ENCODE measurements at regions not wholly inside any gene's neighbourhood (a gene's known extent, or its start where the extent isn't known, plus 50 kb on each side); places are given as distances from the start of the nearest gene placed in this dataset.

- ChIA-PET POLR2A (no interaction called here), CTCF (no interaction called here), RAD21 (ENCODE audit: low non-redundant PET in 1 of 2, low total read pairs in 2 of 2, uncharacterized antibody in 2 of 2, unreplicated experiment in 2 of 2) (no interaction called here)
- BruUV-seq (replicated peaks) = no TSS peak
- H3K9me2 ChIP-seq (ENCODE audit: insufficient read depth) = no peaks in the 10 kb centered on the region
- no peaks in the 10 kb centered on the region for H3K36me3 ChIP-seq (ENCODE audit: control insufficient read depth in 1 of 2, insufficient read depth in 2 of 2, low read length in 2 of 2)
- no peaks in the 10 kb centered on the region for H3K9me3 ChIP-seq (ENCODE audit: control insufficient read depth in 1 of 2, insufficient read depth in 1 of 2, low read depth in 1 of 2, low read length in 2 of 2)
- H3K79me2 ChIP-seq (ENCODE audit: insufficient read depth, low read length) = no peaks in the 10 kb centered on the region
- no peaks in the 10 kb centered on the region for H4K20me1 ChIP-seq (ENCODE audit: insufficient read depth)
- intact Hi-C loops (cut with micrococcal nuclease) = no loop called here
- TF ChIP-seq ZFX (IDR thresholded peaks at IDR 0.05) (no peak), ZNF274 (IDR thresholded peaks at IDR 0.05; ENCODE audit: low read depth, low read length) (no peak), SRF (IDR thresholded peaks at IDR 0.05; ENCODE audit: low read depth) (no peak), ELF1 (IDR thresholded peaks at IDR 0.05; ENCODE audit: borderline replicate concordance, low read depth) (no peak), CBX3 (IDR thresholded peaks at IDR 0.05; ENCODE audit: low read depth) (no peak), EGR1 (IDR thresholded peaks at IDR 0.05; ENCODE audit: low read depth) (no peak), ATF3 (IDR thresholded peaks at IDR 0.05) (no peak), EZH2 (IDR thresholded peaks at IDR 0.05) (no peak), RAD21 (IDR thresholded peaks at IDR 0.05; ENCODE audit: low read depth) (no peak), CEBPB (IDR thresholded peaks at IDR 0.05; ENCODE audit: low read depth) (no peak), YY1 (IDR thresholded peaks at IDR 0.05; ENCODE audit: extremely low read depth, insufficient replicate concordance, low read depth, low read length) (no peak), JUND (IDR thresholded peaks at IDR 0.05) (no peak), SIN3A (IDR thresholded peaks at IDR 0.05; ENCODE audit: low read depth) (no peak), POLR2A (IDR thresholded peaks at IDR 0.05; ENCODE audit: borderline replicate concordance, extremely low read depth, insufficient read depth, insufficient read length) (no peak), TCF7L2 (IDR thresholded peaks at IDR 0.05; ENCODE audit: borderline replicate concordance, extremely low read depth, insufficient read depth, insufficient read length) (no peak), FOSL1 (IDR thresholded peaks at IDR 0.05; ENCODE audit: low read depth) (no peak)
- TF ChIP-seq, protein P1, sequence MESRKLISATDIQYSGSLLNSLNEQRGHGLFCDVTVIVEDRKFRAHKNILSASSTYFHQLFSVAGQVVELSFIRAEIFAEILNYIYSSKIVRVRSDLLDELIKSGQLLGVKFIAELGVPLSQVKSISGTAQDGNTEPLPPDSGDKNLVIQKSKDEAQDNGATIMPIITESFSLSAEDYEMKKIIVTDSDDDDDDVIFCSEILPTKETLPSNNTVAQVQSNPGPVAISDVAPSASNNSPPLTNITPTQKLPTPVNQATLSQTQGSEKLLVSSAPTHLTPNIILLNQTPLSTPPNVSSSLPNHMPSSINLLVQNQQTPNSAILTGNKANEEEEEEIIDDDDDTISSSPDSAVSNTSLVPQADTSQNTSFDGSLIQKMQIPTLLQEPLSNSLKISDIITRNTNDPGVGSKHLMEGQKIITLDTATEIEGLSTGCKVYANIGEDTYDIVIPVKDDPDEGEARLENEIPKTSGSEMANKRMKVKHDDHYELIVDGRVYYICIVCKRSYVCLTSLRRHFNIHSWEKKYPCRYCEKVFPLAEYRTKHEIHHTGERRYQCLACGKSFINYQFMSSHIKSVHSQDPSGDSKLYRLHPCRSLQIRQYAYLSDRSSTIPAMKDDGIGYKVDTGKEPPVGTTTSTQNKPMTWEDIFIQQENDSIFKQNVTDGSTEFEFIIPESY (IDR thresholded peaks at IDR 0.05; ENCODE audit: extremely low read depth, insufficient replicate concordance, low read length) = no peak
- no peak overlapping the region for H3K9ac ChIP-seq (ENCODE audit: low read length)
- no peak overlapping the region for H3K27ac ChIP-seq (ENCODE audit: low read depth, low read length)
- H3K4me3 ChIP-seq (replicated peaks in 1 of 2; ENCODE audit: low read depth in 1 of 2, low read length in 2 of 2) = no peak overlapping the region
- no peak overlapping the region for H2AFZ ChIP-seq (ENCODE audit: low read depth, low read length, poor library complexity, severe bottlenecking)
- no peak for ATAC-seq
- H3K4me1 ChIP-seq (ENCODE audit: control insufficient read depth in 1 of 2, insufficient read depth in 2 of 2, low read length in 2 of 2) = no peaks in the 10 kb centered on the region
- no peaks in the 10 kb centered on the region for H3K27me3 ChIP-seq (ENCODE audit: insufficient read depth, low read length)
- no peak for DNase-seq (ENCODE audit: low read depth, low spot score)
- H3K4me2 ChIP-seq (ENCODE audit: low read length) = no peak overlapping the region
Measured at GRCh38 chr6:78670156-78670555, 197.2 kb upstream of the IRAK1BP1 start.
